ES-I3 (cell line): ENCODE measurements at regions not wholly inside any gene's neighbourhood (a gene's known extent, or its start where the extent isn't known, plus 50 kb on each side); places are given as distances from the start of the nearest gene placed in this dataset.

Source experiments
- H3K36me3 ChIP-seq: 2 replicates; pipeline ENCODE4 v1.6.1; 2013; ENCODE audit warnings: mild to moderate bottlenecking, low read length, control low read depth, moderate library complexity; ENCODE audit not compliant: insufficient read depth
- H3K4me1 ChIP-seq: 2 replicates; pipeline ENCODE4 v1.6.1; 2013; ENCODE audit warnings: mild to moderate bottlenecking, control low read depth, low read length; ENCODE audit not compliant: insufficient read depth
- H3K9ac ChIP-seq: 2 replicates; pipeline ENCODE4 v1.6.1; 2013; ENCODE audit warnings: low read depth, mild to moderate bottlenecking, low read length, moderate library complexity
- H3K9me3 ChIP-seq: 2 replicates; pipeline ENCODE4 v1.6.1; 2013; ENCODE audit warnings: mild to moderate bottlenecking, low read length, moderate library complexity; ENCODE audit not compliant: control insufficient read depth, insufficient read depth

GRCh38 chr15:31516440-31516839, 189.8 kb downstream of the KLF13 start:
- no peaks in the 10 kb centered on the region for H3K9me3 ChIP-seq
- no peak overlapping the region for H3K9ac ChIP-seq
- no peaks in the 10 kb centered on the region for H3K36me3 ChIP-seq
- no peaks in the 10 kb centered on the region for H3K4me1 ChIP-seq

GRCh38 chr15:31516874-31517273, 190.2 kb downstream of the KLF13 start:
- Histone ChIP-seq H3K4me1 (peaks cover 3% of the 10 kb centered on the region), H3K36me3 (no peaks in the 10 kb centered on the region), H3K9me3 (no peaks in the 10 kb centered on the region), H3K9ac (no peak overlapping the region)

- H3K4me1 ChIP-seq = peaks cover 7% of the 10 kb centered on the region
- H3K9me3 ChIP-seq = no peaks in the 10 kb centered on the region
- H3K36me3 ChIP-seq = no peaks in the 10 kb centered on the region
- H3K9ac ChIP-seq = no peak overlapping the region
These were observed 191.1 kb downstream of the KLF13 start for GRCh38 chr15:31517711-31518110.

- Histone ChIP-seq H3K36me3 (no peaks in the 10 kb centered on the region), H3K9me3 (no peaks in the 10 kb centered on the region), H3K4me1 (peaks cover 10% of the 10 kb centered on the region), H3K9ac (no peak overlapping the region)
These were observed 195.4 kb downstream of the KLF13 start for GRCh38 chr15:31522028-31522427.

GRCh38 chr15:31523027-31523654, 196.5 kb downstream of the KLF13 start:
- Histone ChIP-seq H3K9me3 (no peaks in the 10 kb centered on the region), H3K9ac (no peak overlapping the region), H3K36me3 (no peaks in the 10 kb centered on the region), H3K4me1 (peaks cover 17% of the 10 kb centered on the region)

- H3K9ac ChIP-seq = no peak overlapping the region
- H3K4me1 ChIP-seq = peaks cover 17% of the 10 kb centered on the region
- no peaks in the 10 kb centered on the region for H3K36me3 ChIP-seq
- no peaks in the 10 kb centered on the region for H3K9me3 ChIP-seq
These were observed 197.0 kb downstream of the KLF13 start for GRCh38 chr15:31523655-31524049.

- Histone ChIP-seq H3K36me3 (no peaks in the 10 kb centered on the region), H3K9ac (no peak overlapping the region), H3K4me1 (peaks cover 17% of the 10 kb centered on the region), H3K9me3 (no peaks in the 10 kb centered on the region)
These were observed 198.6 kb downstream of the KLF13 start for GRCh38 chr15:31525185-31525695.

- Histone ChIP-seq H3K36me3 (no peaks in the 10 kb centered on the region), H3K4me1 (peaks cover 17% of the 10 kb centered on the region), H3K9me3 (no peaks in the 10 kb centered on the region), H3K9ac (no peak overlapping the region)
These were observed 199.5 kb downstream of the KLF13 start for GRCh38 chr15:31525988-31526665.

GRCh38 chr15:31526916-31527690, 200.5 kb downstream of the KLF13 start:
- H3K9me3 ChIP-seq = no peaks in the 10 kb centered on the region
- H3K9ac ChIP-seq = no peak overlapping the region
- H3K36me3 ChIP-seq = no peaks in the 10 kb centered on the region
- H3K4me1 ChIP-seq = peaks cover 12% of the 10 kb centered on the region

- H3K9ac ChIP-seq = no peak overlapping the region
- no peaks in the 10 kb centered on the region for H3K9me3 ChIP-seq
- H3K4me1 ChIP-seq = peaks cover 9% of the 10 kb centered on the region; the same call in 1 of the 2 replicates
- no peaks in the 10 kb centered on the region for H3K36me3 ChIP-seq
These were observed 202.2 kb downstream of the KLF13 start for GRCh38 chr15:31528846-31529245.

GRCh38 chr15:31537770-31538592, 211.3 kb downstream of the KLF13 start:
- H3K9ac ChIP-seq = no peak overlapping the region

GRCh38 chr15:31540633-31541032, 214.0 kb downstream of the KLF13 start:
- no peaks in the 10 kb centered on the region for H3K4me1 ChIP-seq
- no peaks in the 10 kb centered on the region for H3K9me3 ChIP-seq
- H3K9ac ChIP-seq = no peak overlapping the region
- H3K36me3 ChIP-seq = no peaks in the 10 kb centered on the region

More at GRCh38 chr15:31537770-31538592, 211.3 kb downstream of the KLF13 start:
- Histone ChIP-seq H3K9me3 (no peaks in the 10 kb centered on the region), H3K4me1 (no peaks in the 10 kb centered on the region), H3K36me3 (no peaks in the 10 kb centered on the region)

- Histone ChIP-seq H3K9ac (no peak overlapping the region), H3K4me1 (no peaks in the 10 kb centered on the region), H3K36me3 (no peaks in the 10 kb centered on the region), H3K9me3 (no peaks in the 10 kb centered on the region)
These were observed 217.7 kb downstream of the KLF13 start for GRCh38 chr15:31544361-31544760.

GRCh38 chr15:31545257-31545656, 218.6 kb downstream of the KLF13 start:
- H3K9ac ChIP-seq = no peak overlapping the region
- H3K36me3 ChIP-seq = no peaks in the 10 kb centered on the region
- no peaks in the 10 kb centered on the region for H3K4me1 ChIP-seq
- no peaks in the 10 kb centered on the region for H3K9me3 ChIP-seq
